Liver (tissue), 8 donors: ENCODE measurements at regions not wholly inside any gene's neighbourhood (a gene's known extent, or its start where the extent isn't known, plus 50 kb on each side); places are given as distances from the start of the nearest gene placed in this dataset.
A peak's percentile ranks its signal among the peaks of the same experiment; 100 is the strongest.

ENCODE experiments used
- DNase-seq: peaks from one replicate; pipeline ENCODE4 v3.0.0-alpha.2; 2017; ENCODE audit warnings: low spot score
- H3K27ac ChIP-seq, 2 donors: one replicate each; pipeline ENCODE4 v1.7.0; 2013; ENCODE audit warnings: inconsistent platforms in 2 of 2, low read length in 2 of 2, control low read depth in 1 of 2, low read depth in 1 of 2, mild to moderate bottlenecking in 1 of 2
- H3K27me3 ChIP-seq, 4 donors: one replicate each; pipeline versions ENCODE4 v1.6.1 to v1.7.0; 2013; ENCODE audit warnings: low read length in 3 of 4, inconsistent platforms in 1 of 4, mild to moderate bottlenecking in 1 of 4, moderate library complexity in 1 of 4; ENCODE audit not compliant: control insufficient read depth in 4 of 4, insufficient read depth in 4 of 4
- H3K36me3 ChIP-seq, 4 donors: one replicate each; pipeline versions ENCODE4 v1.6.1 to v1.7.0; 2013; ENCODE audit warnings: low read length in 3 of 4, mild to moderate bottlenecking in 3 of 4, low read depth in 1 of 4, moderate library complexity in 1 of 4; ENCODE audit not compliant: control insufficient read depth in 4 of 4, insufficient read depth in 3 of 4
- H3K4me1 ChIP-seq, 4 donors: one replicate each; pipeline versions ENCODE4 v1.6.1 to v1.7.0; 2013; ENCODE audit warnings: low read length in 3 of 4, mild to moderate bottlenecking in 3 of 4, moderate library complexity in 1 of 4; ENCODE audit not compliant: control insufficient read depth in 4 of 4, insufficient read depth in 4 of 4
- H3K4me3 ChIP-seq, 3 donors: one replicate each; pipeline versions ENCODE4 v1.6.1 to v1.7.0; 2013; ENCODE audit warnings: low read length in 3 of 3, control low read depth in 1 of 3, low read depth in 1 of 3, mild to moderate bottlenecking in 1 of 3
- H3K9ac ChIP-seq, 2 donors: one replicate each; pipeline ENCODE4 v1.7.0; 2013; ENCODE audit warnings: low read length in 2 of 2, mild to moderate bottlenecking in 2 of 2, moderate library complexity in 2 of 2, control low read depth in 1 of 2, low read depth in 1 of 2
- H3K9me3 ChIP-seq, 4 donors: one replicate each; pipeline versions ENCODE4 v1.6.1 to v1.7.0; 2013; ENCODE audit warnings: low read length in 3 of 4; ENCODE audit not compliant: control insufficient read depth in 4 of 4
- FOXA1 ChIP-seq: IDR thresholded peaks from 2 replicates; pipeline ENCODE4 v1.6.1; 2016; ENCODE audit warnings: antibody characterized with exemption
- FOXA2 ChIP-seq: IDR thresholded peaks from 2 replicates; pipeline ENCODE4 v1.6.1; 2016; ENCODE audit warnings: antibody characterized with exemption
- GABPA ChIP-seq, 2 donors: IDR thresholded peaks in 1 of 2; conservative IDR thresholded peaks in 1 of 2; 2 replicates each; pipeline ENCODE4 v1.6.1; 2016; ENCODE audit warnings: antibody characterized with exemption in 2 of 2, mild to moderate bottlenecking in 1 of 2, moderate library complexity in 1 of 2
- HNF4G ChIP-seq: IDR thresholded peaks from 2 replicates; pipeline ENCODE4 v1.6.1; 2016; ENCODE audit warnings: antibody characterized with exemption
- RAD21 ChIP-seq, 2 donors: IDR thresholded peaks; 2 replicates each; pipeline ENCODE4 v1.6.1; 2016; ENCODE audit warnings: antibody characterized with exemption in 2 of 2, mild to moderate bottlenecking in 2 of 2
- RXRA ChIP-seq, 2 donors: IDR thresholded peaks; 2 replicates each; pipeline ENCODE4 v1.6.1; 2017 to 2018; ENCODE audit warnings: antibody characterized with exemption in 2 of 2, mild to moderate bottlenecking in 1 of 2
- YY1 ChIP-seq: IDR thresholded peaks from 2 replicates; pipeline ENCODE4 v1.6.1; 2016; ENCODE audit warnings: antibody characterized with exemption, mild to moderate bottlenecking
- WGBS: extraction: QIAGEN DNeasy Blood & Tissue Kit; methylation state at CpG from one replicate; pipeline ENCODE4 v1.1.7; 2013; 5-methylcytosine and 5-hydroxymethylcytosine counted together
- TF ChIP-seq, protein P1 (sequence below): IDR thresholded peaks from 2 replicates; pipeline ENCODE4 v1.6.1; 2016; ENCODE audit warnings: antibody characterized with exemption, mild to moderate bottlenecking
- TF ChIP-seq, protein P2 (sequence below): fragments of 150-350 bp; IDR thresholded peaks from 2 replicates; pipeline ENCODE4 v1.5.1; 2017; ENCODE audit warnings: improper control_type of control experiment, low read depth, low read length; ENCODE audit not compliant: missing input control
- donor health status: healthy.
- donor health status: healthy.
- donor health status: healthy.
- donor health status: healthy.
- donor health status: healthy.

DNA sequence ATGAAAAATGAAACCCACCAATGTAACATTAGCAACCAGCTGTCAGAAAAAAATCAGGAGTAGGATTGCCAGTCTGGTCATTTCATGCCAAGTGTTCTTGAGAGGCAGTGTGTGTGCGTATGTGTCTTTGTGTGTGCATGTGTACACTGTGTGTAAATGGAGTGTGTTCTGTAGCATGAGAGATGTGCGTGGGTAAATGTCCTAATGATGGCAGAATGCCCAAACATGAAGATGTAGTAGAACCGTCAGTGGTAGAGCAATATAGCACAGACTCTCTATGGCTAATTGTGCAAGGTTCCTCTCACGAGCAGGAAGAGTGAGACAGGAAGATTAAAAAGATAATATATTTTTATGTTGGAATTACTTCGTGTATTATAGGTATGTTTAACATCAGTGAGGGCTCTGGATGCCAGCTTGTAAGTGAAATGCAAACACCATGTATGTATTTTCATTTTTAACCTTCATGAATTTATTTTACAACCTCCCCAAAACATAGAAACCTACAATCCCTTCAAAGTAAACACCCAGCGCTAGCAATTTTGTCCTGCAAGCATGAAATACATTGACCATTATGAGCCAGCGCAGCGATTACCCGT, 1038.7 kb downstream of the IGSF11 start (continued):
- TF ChIP-seq, protein P1, sequence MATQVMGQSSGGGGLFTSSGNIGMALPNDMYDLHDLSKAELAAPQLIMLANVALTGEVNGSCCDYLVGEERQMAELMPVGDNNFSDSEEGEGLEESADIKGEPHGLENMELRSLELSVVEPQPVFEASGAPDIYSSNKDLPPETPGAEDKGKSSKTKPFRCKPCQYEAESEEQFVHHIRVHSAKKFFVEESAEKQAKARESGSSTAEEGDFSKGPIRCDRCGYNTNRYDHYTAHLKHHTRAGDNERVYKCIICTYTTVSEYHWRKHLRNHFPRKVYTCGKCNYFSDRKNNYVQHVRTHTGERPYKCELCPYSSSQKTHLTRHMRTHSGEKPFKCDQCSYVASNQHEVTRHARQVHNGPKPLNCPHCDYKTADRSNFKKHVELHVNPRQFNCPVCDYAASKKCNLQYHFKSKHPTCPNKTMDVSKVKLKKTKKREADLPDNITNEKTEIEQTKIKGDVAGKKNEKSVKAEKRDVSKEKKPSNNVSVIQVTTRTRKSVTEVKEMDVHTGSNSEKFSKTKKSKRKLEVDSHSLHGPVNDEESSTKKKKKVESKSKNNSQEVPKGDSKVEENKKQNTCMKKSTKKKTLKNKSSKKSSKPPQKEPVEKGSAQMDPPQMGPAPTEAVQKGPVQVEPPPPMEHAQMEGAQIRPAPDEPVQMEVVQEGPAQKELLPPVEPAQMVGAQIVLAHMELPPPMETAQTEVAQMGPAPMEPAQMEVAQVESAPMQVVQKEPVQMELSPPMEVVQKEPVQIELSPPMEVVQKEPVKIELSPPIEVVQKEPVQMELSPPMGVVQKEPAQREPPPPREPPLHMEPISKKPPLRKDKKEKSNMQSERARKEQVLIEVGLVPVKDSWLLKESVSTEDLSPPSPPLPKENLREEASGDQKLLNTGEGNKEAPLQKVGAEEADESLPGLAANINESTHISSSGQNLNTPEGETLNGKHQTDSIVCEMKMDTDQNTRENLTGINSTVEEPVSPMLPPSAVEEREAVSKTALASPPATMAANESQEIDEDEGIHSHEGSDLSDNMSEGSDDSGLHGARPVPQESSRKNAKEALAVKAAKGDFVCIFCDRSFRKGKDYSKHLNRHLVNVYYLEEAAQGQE: no peak
- TF ChIP-seq FOXA2 (no peak), RAD21 (IDR thresholded peaks at IDR 0.05) (no peak), HNF4G (no peak)

DNA sequence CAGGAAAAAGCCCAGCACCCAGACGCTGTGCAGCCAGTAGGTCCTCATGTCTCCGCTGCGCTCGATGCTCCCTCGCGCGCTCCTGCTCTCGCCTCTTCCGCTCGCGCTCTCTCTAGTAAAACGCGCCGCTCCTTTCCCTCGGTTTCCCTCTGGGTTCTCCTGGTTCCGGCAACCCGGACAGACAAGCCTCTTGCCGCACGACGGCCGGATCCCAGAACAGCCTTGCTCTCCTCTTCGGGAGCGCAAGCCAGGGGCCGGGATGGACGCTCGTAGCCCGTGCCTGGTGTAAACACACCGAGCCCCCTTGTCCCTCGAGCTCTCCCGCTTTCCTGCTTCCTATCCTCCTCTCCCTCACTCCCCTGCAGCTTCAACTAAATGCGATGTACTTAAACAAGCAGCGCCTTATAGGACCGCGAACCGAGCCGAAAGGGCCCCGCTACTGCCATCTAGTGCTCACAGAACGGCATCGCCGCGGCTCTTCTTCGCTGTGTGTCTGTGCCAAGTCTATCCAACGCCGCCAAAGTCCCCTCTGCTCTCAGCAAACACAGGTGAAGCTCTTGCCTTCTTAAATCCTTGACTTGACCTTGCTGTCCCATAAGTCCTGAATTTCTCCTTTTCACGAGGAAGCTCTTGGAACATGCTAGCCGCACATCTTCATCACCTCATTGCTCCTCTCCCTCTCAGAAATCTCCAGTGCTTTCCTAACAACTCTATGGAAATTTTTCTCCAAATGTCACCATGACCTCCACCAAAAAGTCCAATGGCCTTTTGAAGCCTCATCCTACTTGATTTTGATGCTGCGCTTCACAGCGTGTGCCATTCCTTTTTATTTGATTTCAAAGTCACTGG, 1037.2 kb downstream of the IGSF11 start:
- peak; percentile 66 for DNase-seq
- H3K36me3 ChIP-seq: no peaks in the 10 kb centered on the region
- H3K9me3 ChIP-seq: no peaks in the 10 kb centered on the region
- H3K9ac ChIP-seq: no peak overlapping the region
- 3% methylated on average over 48 of the region's 48 CpGs for WGBS
- H3K27me3 ChIP-seq: peaks cover 0 to 17% (median 3%) of the 10 kb centered on the region in 4 donors
- peak overlapping the region in 2 of 3 donors; percentile 36 to 54 for H3K4me3 ChIP-seq
- peaks cover 8 to 11% (median 9%) of the 10 kb centered on the region in 4 donors for H3K4me1 ChIP-seq
- no peak overlapping the region for H3K27ac ChIP-seq
- TF ChIP-seq GABPA (IDR thresholded peaks at IDR 0.05 in 1 of 2, conservative IDR thresholded peaks at IDR 0.05 in 1 of 2) (no peak), YY1 (no peak), RXRA (IDR thresholded peaks at IDR 0.05) (no peak), RAD21 (IDR thresholded peaks at IDR 0.05) (peak; percentile 71 to 79)
- TF ChIP-seq, protein P2, sequence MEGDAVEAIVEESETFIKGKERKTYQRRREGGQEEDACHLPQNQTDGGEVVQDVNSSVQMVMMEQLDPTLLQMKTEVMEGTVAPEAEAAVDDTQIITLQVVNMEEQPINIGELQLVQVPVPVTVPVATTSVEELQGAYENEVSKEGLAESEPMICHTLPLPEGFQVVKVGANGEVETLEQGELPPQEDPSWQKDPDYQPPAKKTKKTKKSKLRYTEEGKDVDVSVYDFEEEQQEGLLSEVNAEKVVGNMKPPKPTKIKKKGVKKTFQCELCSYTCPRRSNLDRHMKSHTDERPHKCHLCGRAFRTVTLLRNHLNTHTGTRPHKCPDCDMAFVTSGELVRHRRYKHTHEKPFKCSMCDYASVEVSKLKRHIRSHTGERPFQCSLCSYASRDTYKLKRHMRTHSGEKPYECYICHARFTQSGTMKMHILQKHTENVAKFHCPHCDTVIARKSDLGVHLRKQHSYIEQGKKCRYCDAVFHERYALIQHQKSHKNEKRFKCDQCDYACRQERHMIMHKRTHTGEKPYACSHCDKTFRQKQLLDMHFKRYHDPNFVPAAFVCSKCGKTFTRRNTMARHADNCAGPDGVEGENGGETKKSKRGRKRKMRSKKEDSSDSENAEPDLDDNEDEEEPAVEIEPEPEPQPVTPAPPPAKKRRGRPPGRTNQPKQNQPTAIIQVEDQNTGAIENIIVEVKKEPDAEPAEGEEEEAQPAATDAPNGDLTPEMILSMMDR: peak; percentile 72

DNA sequence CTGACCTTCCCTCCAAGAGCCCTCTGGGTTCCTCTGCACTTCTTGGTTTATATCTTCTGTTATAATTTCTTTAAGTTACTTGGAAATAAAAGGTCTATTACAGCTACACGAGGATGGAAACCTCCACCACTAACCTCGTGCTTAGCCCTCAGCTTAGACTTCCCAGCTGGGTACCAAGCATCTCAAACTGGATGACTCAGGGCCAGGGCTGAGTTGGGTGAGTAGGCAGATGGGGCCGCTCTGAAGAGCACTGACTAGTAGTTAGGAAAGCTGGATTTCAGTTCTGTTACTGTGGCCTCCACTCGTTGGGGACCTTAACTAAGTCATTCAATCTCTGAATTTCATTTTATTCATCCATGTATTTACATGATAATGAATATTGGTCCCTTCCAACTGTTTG, 1036.6 kb downstream of the IGSF11 start:
- H3K4me1 ChIP-seq: peaks cover 8 to 11% (median 9%) of the 10 kb centered on the region in 4 donors
- no peak overlapping the region for H3K4me3 ChIP-seq
- H3K36me3 ChIP-seq: no peaks in the 10 kb centered on the region
- peaks cover 0 to 17% (median 3%) of the 10 kb centered on the region in 4 donors for H3K27me3 ChIP-seq
- WGBS: 36% methylated on average over 4 of the region's 4 CpGs
- no peaks in the 10 kb centered on the region for H3K9me3 ChIP-seq
- DNase-seq: no peak
- no peak overlapping the region for H3K9ac ChIP-seq
- no peak for TF ChIP-seq FOXA1
- TF ChIP-seq GABPA (IDR thresholded peaks at IDR 0.05 in 1 of 2, conservative IDR thresholded peaks at IDR 0.05 in 1 of 2): no peak
- no peak overlapping the region for H3K27ac ChIP-seq
